Hepatocyte (in vitro differentiated cells): ENCODE measurements at regions not wholly inside any gene's neighbourhood (a gene's known extent, or its start where the extent isn't known, plus 50 kb on each side); places are given as distances from the start of the nearest gene placed in this dataset.

Source experiments
- DNase-seq: peaks from one replicate; pipeline ENCODE4 v3.0.0-alpha.2; 2016; ENCODE audit warnings: low spot score
- H2AFZ ChIP-seq: fragments of 200-600 bp; sonication (generic); 2 replicates; pipeline ENCODE4 v1.6.0; 2016; ENCODE audit warnings: antibody characterized with exemption, mild to moderate bottlenecking
- H3K27ac ChIP-seq: fragments of 200-600 bp; sonication (generic); 2 replicates; pipeline ENCODE4 v1.5.1; 2016; ENCODE audit warnings: mild to moderate bottlenecking
- H3K27me3 ChIP-seq: fragments of 200-600 bp; sonication (generic); 2 replicates; pipeline ENCODE4 v1.6.1; 2016
- H3K36me3 ChIP-seq: fragments of 200-600 bp; sonication (generic); replicated peaks from 2 replicates; pipeline ENCODE4 v1.5.1; 2016; ENCODE audit warnings: low read depth; ENCODE audit not compliant: insufficient read depth
- H3K4me1 ChIP-seq: fragments of 200-600 bp; sonication (generic); 2 replicates; pipeline ENCODE4 v1.5.1; 2016; ENCODE audit warnings: mild to moderate bottlenecking, moderate library complexity; ENCODE audit not compliant: insufficient read depth
- H3K4me2 ChIP-seq: fragments of 200-600 bp; sonication (generic); 2 replicates; pipeline ENCODE4 v1.6.0; 2016
- H3K4me3 ChIP-seq: fragments of 200-600 bp; sonication (generic); 2 replicates; pipeline ENCODE4 v1.5.1; 2016; ENCODE audit warnings: mild to moderate bottlenecking
- H3K79me2 ChIP-seq: fragments of 200-600 bp; sonication (generic); 2 replicates; pipeline ENCODE4 v1.6.0; 2017; ENCODE audit warnings: mild to moderate bottlenecking
- H3K9me2 ChIP-seq: fragments of 200-600 bp; sonication (generic); replicated peaks from 2 replicates; pipeline ENCODE4 v1.6.0; 2017; ENCODE audit warnings: mild to moderate bottlenecking; ENCODE audit not compliant: insufficient read depth
- H3K9me3 ChIP-seq: fragments of 200-600 bp; sonication (generic); 2 replicates; pipeline ENCODE4 v1.5.1; 2016; ENCODE audit warnings: low read depth, mild to moderate bottlenecking
- H4K20me1 ChIP-seq: fragments of 200-600 bp; sonication (generic); 2 replicates; pipeline ENCODE4 v1.6.0; 2016; ENCODE audit warnings: mild to moderate bottlenecking; ENCODE audit not compliant: insufficient read depth, poor library complexity, severe bottlenecking
- CTCF ChIP-seq: fragments of 200-600 bp; sonication (generic); IDR thresholded peaks from 2 replicates; pipeline ENCODE4 v1.5.1; 2016; ENCODE audit warnings: antibody characterized with exemption, mild to moderate bottlenecking; ENCODE audit not compliant: poor library complexity
- EZH2 ChIP-seq: fragments of 200-600 bp; sonication (generic); IDR thresholded peaks from 2 replicates; pipeline ENCODE4 v1.6.1; 2016; ENCODE audit warnings: antibody characterized with exemption, mild to moderate bottlenecking, borderline replicate concordance
- EZH2phosphoT487 ChIP-seq: fragments of 200-600 bp; sonication (generic); IDR thresholded peaks from one replicate; pipeline ENCODE4 v1.6.1; 2018; ENCODE audit warnings: antibody characterized with exemption, mild to moderate bottlenecking, low read depth, moderate library complexity; ENCODE audit not compliant: unreplicated experiment, severe bottlenecking
- WGBS: methylation state at CpG from one replicate; pipeline ENCODE4 v1.1.6; 2016; ENCODE audit warnings: low lambda C conversion rate; ENCODE audit errors: missing lambda C conversion rate; 5-methylcytosine and 5-hydroxymethylcytosine counted together

GRCh38 chr3:64359735-64360134, 134.5 kb upstream of the PRICKLE2 start:
- Histone ChIP-seq H3K27ac (no peak overlapping the region), H4K20me1 (no peaks in the 10 kb centered on the region), H3K4me2 (no peak overlapping the region), H3K9me3 (no peaks in the 10 kb centered on the region), H3K27me3 (no peaks in the 10 kb centered on the region), H3K4me3 (no peak overlapping the region), H3K4me1 (no peaks in the 10 kb centered on the region), H3K79me2 (no peaks in the 10 kb centered on the region), H3K36me3 (no peaks in the 10 kb centered on the region), H2AFZ (no peak overlapping the region), H3K9me2 (no peaks in the 10 kb centered on the region)
- 71% methylated on average over 4 of the region's 4 CpGs for WGBS
- TF ChIP-seq EZH2 (no peak), CTCF (no peak), EZH2phosphoT487 (no peak)
- DNase-seq, result no peak

- no peaks in the 10 kb centered on the region for H3K36me3 ChIP-seq
- no peaks in the 10 kb centered on the region for H3K79me2 ChIP-seq
- H3K4me3 ChIP-seq, result no peak overlapping the region
- H3K9me3 ChIP-seq, result no peaks in the 10 kb centered on the region
- H3K27ac ChIP-seq, result no peak overlapping the region
- H3K4me2 ChIP-seq, result no peak overlapping the region
- no peaks in the 10 kb centered on the region for H3K9me2 ChIP-seq
- no peaks in the 10 kb centered on the region for H4K20me1 ChIP-seq
- TF ChIP-seq CTCF (no peak), EZH2 (no peak), EZH2phosphoT487 (no peak)
- WGBS, result 63% methylated on average over 4 of the region's 4 CpGs
- no peak for DNase-seq
- no peak overlapping the region for H2AFZ ChIP-seq
- no peaks in the 10 kb centered on the region for H3K4me1 ChIP-seq
- H3K27me3 ChIP-seq, result no peaks in the 10 kb centered on the region
These were observed 133.6 kb upstream of the PRICKLE2 start for GRCh38 chr3:64358853-64359252.

DNA sequence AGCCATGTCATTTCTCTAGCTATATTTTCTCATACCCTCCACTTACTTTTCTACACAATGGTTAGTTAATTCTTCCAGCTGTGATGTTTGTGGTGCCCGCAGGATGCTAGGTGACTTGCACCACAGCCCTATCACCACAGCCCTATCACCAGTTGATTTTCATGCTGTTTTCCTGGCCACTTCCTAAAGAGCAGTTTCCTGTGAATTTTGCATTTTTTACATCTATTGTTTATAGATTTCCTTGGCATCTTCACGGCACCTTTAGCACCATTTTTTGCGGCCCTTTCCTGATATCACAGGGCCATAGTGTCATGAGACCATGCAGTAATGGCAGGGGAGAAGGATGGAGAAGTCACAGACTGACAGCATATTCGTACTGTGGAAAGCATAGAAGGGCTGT, 132.9 kb upstream of the PRICKLE2 start:
- Histone ChIP-seq H3K9me2 (no peaks in the 10 kb centered on the region), H2AFZ (no peak overlapping the region), H3K9me3 (no peaks in the 10 kb centered on the region), H3K27me3 (no peaks in the 10 kb centered on the region), H4K20me1 (no peaks in the 10 kb centered on the region), H3K4me2 (no peak overlapping the region), H3K36me3 (no peaks in the 10 kb centered on the region), H3K4me1 (peaks cover 5% of the 10 kb centered on the region), H3K27ac (no peak overlapping the region), H3K79me2 (no peaks in the 10 kb centered on the region), H3K4me3 (no peak overlapping the region)
- TF ChIP-seq CTCF, result no peak
- TF ChIP-seq EZH2phosphoT487, result no peak
- TF ChIP-seq EZH2, result no peak
- DNase-seq, result no peak
- WGBS, result 79% methylated on average over 4 of the region's 4 CpGs

GRCh38 chr3:64357481-64357880, 132.2 kb upstream of the PRICKLE2 start:
- TF ChIP-seq EZH2phosphoT487 (no peak), CTCF (no peak), EZH2 (no peak)
- no peaks in the 10 kb centered on the region for H4K20me1 ChIP-seq
- H3K9me2 ChIP-seq, result no peaks in the 10 kb centered on the region
- H3K4me2 ChIP-seq, result no peak overlapping the region
- no peaks in the 10 kb centered on the region for H3K27me3 ChIP-seq
- H3K9me3 ChIP-seq, result no peaks in the 10 kb centered on the region
- no peak overlapping the region for H2AFZ ChIP-seq
- DNase-seq, result no peak
- no peaks in the 10 kb centered on the region for H3K36me3 ChIP-seq
- H3K27ac ChIP-seq, result no peak overlapping the region
- peaks cover 12% of the 10 kb centered on the region for H3K4me1 ChIP-seq
- no peaks in the 10 kb centered on the region for H3K79me2 ChIP-seq
- no peak overlapping the region for H3K4me3 ChIP-seq
